Heart left ventricle (tissue), 13 donors: ENCODE measurements at regions not wholly inside any gene's neighbourhood (a gene's known extent, or its start where the extent isn't known, plus 50 kb on each side); places are given as distances from the start of the nearest gene placed in this dataset.

Experiments
- POLR2A ChIP-seq, 2 donors: fragments of 450-650 bp; IDR thresholded peaks; one replicate each; pipeline ENCODE4 v1.6.1; 2017; ENCODE audit warnings: antibody characterized with exemption in 2 of 2, mild to moderate bottlenecking in 2 of 2, moderate library complexity in 2 of 2
- TF ChIP-seq, protein P1 (sequence below), 12 donors: fragments of 200-600 bp; sonication (generic) in 4 of 12; IDR thresholded peaks; one replicate each; pipeline versions ENCODE4 v1.5.0 to v1.8.0; 2018 to 2022; ENCODE audit warnings: antibody characterized with exemption in 12 of 12, mild to moderate bottlenecking in 5 of 12
- donor health status: ischemic (EF 13 %, LVEDD 7.1; RV severe dilation, severe dysfunction).
- donor health status: DM: no; HTN: yes; CAD: no.
- donor health status: DM: no; HTN: no; CAD: no.
- donor health status: ischemic (EF 25% LVEDD 6.9; RV normal size, moderate dysfunction).
- donor health status: ischemic (EF 25% LVEDD 5.7; RV mildly dilated, moderate dysfunction).
- donor health status: ischemic (EF 35%, LVEDD 5.7; RV mildly dilated, moderate dysfunction).
- donor health status: nonischemic (EF 11% LVEDD 7.7; RV severe dilation, severe dysfunction).
- donor health status: DM: yes; HTN: yes; CAD: no.
- donor health status: PGD.
- donor health status: ischemic (EF 29% LVEDD 5.4; RV normal size, mild dysfunction).
- donor health status: nonischemic (EF 23%, LVEDD 6.1; RV moderate dilation, normal function).

DNA sequence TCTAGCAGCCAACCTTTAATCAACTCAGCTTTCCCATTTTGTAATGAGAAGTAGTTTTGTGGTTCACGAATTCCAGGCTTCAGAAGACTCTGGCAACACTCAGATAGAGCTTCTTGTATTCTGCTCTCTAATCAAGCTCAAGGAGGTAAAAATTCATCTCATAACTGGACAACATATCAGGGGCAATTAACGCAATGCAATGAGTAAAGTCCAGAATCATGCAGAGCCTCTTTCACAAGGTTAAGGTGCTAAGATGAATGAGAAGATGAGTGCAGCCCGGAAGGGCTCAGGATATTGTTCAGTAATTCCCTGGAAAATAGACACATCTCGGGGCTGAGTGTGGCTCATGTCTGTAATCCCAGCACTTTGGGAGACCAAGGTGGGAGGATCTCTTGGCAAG lies 527.7 kb downstream of the SOX11 start:
- TF ChIP-seq, protein P1, sequence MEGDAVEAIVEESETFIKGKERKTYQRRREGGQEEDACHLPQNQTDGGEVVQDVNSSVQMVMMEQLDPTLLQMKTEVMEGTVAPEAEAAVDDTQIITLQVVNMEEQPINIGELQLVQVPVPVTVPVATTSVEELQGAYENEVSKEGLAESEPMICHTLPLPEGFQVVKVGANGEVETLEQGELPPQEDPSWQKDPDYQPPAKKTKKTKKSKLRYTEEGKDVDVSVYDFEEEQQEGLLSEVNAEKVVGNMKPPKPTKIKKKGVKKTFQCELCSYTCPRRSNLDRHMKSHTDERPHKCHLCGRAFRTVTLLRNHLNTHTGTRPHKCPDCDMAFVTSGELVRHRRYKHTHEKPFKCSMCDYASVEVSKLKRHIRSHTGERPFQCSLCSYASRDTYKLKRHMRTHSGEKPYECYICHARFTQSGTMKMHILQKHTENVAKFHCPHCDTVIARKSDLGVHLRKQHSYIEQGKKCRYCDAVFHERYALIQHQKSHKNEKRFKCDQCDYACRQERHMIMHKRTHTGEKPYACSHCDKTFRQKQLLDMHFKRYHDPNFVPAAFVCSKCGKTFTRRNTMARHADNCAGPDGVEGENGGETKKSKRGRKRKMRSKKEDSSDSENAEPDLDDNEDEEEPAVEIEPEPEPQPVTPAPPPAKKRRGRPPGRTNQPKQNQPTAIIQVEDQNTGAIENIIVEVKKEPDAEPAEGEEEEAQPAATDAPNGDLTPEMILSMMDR (IDR thresholded peaks at IDR 0.05), result no peak
- TF ChIP-seq POLR2A (IDR thresholded peaks at IDR 0.05), result no peak
